ENCODE measurements at regions not wholly inside any gene's neighbourhood (a gene's known extent, or its start where the extent isn't known, plus 50 kb on each side); places are given as distances from the start of the nearest gene placed in this dataset.

- TF ChIP-seq POLR2A (IDR thresholded peaks at IDR 0.05) (no peak), CTCF (IDR thresholded peaks at IDR 0.05) (no peak)
These were observed 150.0 kb downstream of the KLF12 start for GRCh38 chr13:73984201-73984600.
